GM23248 (cell line): ENCODE measurements at regions not wholly inside any gene's neighbourhood (a gene's known extent, or its start where the extent isn't known, plus 50 kb on each side); places are given as distances from the start of the nearest gene placed in this dataset.

ENCODE experiments used
- EZH2 ChIP-seq: fragments of 200-600 bp; sonication (generic); IDR thresholded peaks from 2 replicates; pipeline ENCODE4 v1.6.1; 2018; ENCODE audit warnings: antibody characterized with exemption, mild to moderate bottlenecking; ENCODE audit not compliant: insufficient read depth, poor library complexity, severe bottlenecking
- EZH2phosphoT487 ChIP-seq: fragments of 200-600 bp; sonication (generic); IDR thresholded peaks from 2 replicates; pipeline ENCODE4 v1.6.1; 2018; ENCODE audit warnings: antibody characterized with exemption, moderate library complexity, mild to moderate bottlenecking, low read depth; ENCODE audit not compliant: insufficient read depth

- TF ChIP-seq EZH2: no peak
- no peak for TF ChIP-seq EZH2phosphoT487
Measured at GRCh38 chr13:34756136-34756535, 185.9 kb upstream of the NBEA start.
